ENCODE measurements at regions not wholly inside any gene's neighbourhood (a gene's known extent, or its start where the extent isn't known, plus 50 kb on each side); places are given as distances from the start of the nearest gene placed in this dataset.

- TF ChIP-seq CTCF (conservative IDR thresholded peaks at IDR 0.05; ENCODE audit: low read depth, low read length) (no peak), EZH2phosphoT487 (IDR thresholded peaks at IDR 0.05; ENCODE audit: borderline replicate concordance, low read length) (no peak)
These were observed 1473.8 kb upstream of the DDX18 start for GRCh38 chr2:116340690-116341089.

Measured in PC-3 (cell line).